MCF 10A (cell line): ENCODE measurements at regions not wholly inside any gene's neighbourhood (a gene's known extent, or its start where the extent isn't known, plus 50 kb on each side); places are given as distances from the start of the nearest gene placed in this dataset.

ENCODE experiments used
- BruUV-seq: library from RNA; stranded (reverse); fragments of 400-500 nt; replicated peaks from 2 replicates; lab custom pipeline; 2021; lab: Mats Ljungman, UMichigan
- CTCF ChIA-PET: fragments of 300-600 bp; sonication (Branson Sonifier 250); formaldehyde crosslinking; extraction: SDS; loops from one replicate; lab custom pipeline; 2021; ENCODE audit warnings: antibody characterized with exemption, inconsistent platforms; lab: Yijun Ruan, JAX
- POLR2A ChIA-PET: fragments of 300-600, 350-650 bp; sonication (Branson Sonifier 250); formaldehyde crosslinking; extraction: SDS; loops from one replicate; lab custom pipeline; 2020; ENCODE audit warnings: antibody characterized with exemption, inconsistent platforms; lab: Yijun Ruan, JAX
- DNase-seq: peaks from one replicate; pipeline ENCODE4 v3.0.0-alpha.2; 2018; ENCODE audit not compliant: unreplicated experiment
- H3K27ac Mint-ChIP-seq: one replicate; pipeline ENCODE4 v1.8.0; 2022; ENCODE audit warnings: mild to moderate bottlenecking, low read depth, mixed read lengths; ENCODE audit not compliant: unreplicated experiment
- H3K27me3 Mint-ChIP-seq: one replicate; pipeline ENCODE4 v1.8.0; 2022; ENCODE audit warnings: mixed read lengths; ENCODE audit not compliant: insufficient read depth, unreplicated experiment
- H3K36me3 Mint-ChIP-seq: one replicate; pipeline ENCODE4 v1.8.0; 2022; ENCODE audit warnings: mild to moderate bottlenecking, moderate library complexity, mixed read lengths; ENCODE audit not compliant: insufficient read depth, unreplicated experiment
- H3K4me1 Mint-ChIP-seq: one replicate; pipeline ENCODE4 v1.8.0; 2022; ENCODE audit warnings: mixed read lengths; ENCODE audit not compliant: insufficient read depth, unreplicated experiment
- H3K4me3 Mint-ChIP-seq: one replicate; pipeline ENCODE4 v1.8.0; 2022; ENCODE audit warnings: mild to moderate bottlenecking, moderate library complexity, mixed read lengths; ENCODE audit not compliant: unreplicated experiment
- H3K9me3 Mint-ChIP-seq: one replicate; pipeline ENCODE4 v1.8.0; 2022; ENCODE audit warnings: mixed read lengths; ENCODE audit not compliant: unreplicated experiment
- CTCF ChIP-seq: fragments of 200-600 bp; IDR thresholded peaks from one replicate; pipeline ENCODE4 v1.8.0; 2022; ENCODE audit warnings: antibody characterized with exemption, mild to moderate bottlenecking; ENCODE audit not compliant: unreplicated experiment
- intact Hi-C: fragments of 100-400 bp; cut with micrococcal nuclease; formaldehyde crosslinking; loops from 2 replicates; pipeline ENCODE4 v1.14.1; 2022

- Mint-ChIP-seq H3K4me3 (no peak overlapping the region), H3K27me3 (no peaks in the 10 kb centered on the region), H3K36me3 (peaks cover 5% of the 10 kb centered on the region), H3K27ac (no peak overlapping the region), H3K4me1 (no peaks in the 10 kb centered on the region), H3K9me3 (peaks cover 26% of the 10 kb centered on the region)
- no TSS peak for BruUV-seq
- no peak for DNase-seq
- intact Hi-C loops: no loop called here
- CTCF ChIA-PET: no interaction called here
- POLR2A ChIA-PET: no interaction called here
- TF ChIP-seq CTCF: no peak
Observed at GRCh38 chr16:7161891-7162290, 170.8 kb upstream of the RBFOX1 start.

- ChIA-PET POLR2A (no interaction called here), CTCF (no interaction called here)
- H3K4me1 Mint-ChIP-seq: no peaks in the 10 kb centered on the region
- no peaks in the 10 kb centered on the region for H3K27me3 Mint-ChIP-seq
- peaks cover 26% of the 10 kb centered on the region for H3K9me3 Mint-ChIP-seq
- no peak overlapping the region for H3K4me3 Mint-ChIP-seq
- intact Hi-C loops: no loop called here
- TF ChIP-seq CTCF: no peak
- DNase-seq: no peak
- no TSS peak for BruUV-seq
- no peak overlapping the region for H3K27ac Mint-ChIP-seq
- H3K36me3 Mint-ChIP-seq: peaks cover 5% of the 10 kb centered on the region
Observed at GRCh38 chr16:7160093-7160492, 172.6 kb upstream of the RBFOX1 start.

GRCh38 chr16:7158481-7158880 is 174.2 kb upstream of the RBFOX1 start:
- DNase-seq: no peak
- TF ChIP-seq CTCF: no peak
- peaks cover 40% of the 10 kb centered on the region for H3K9me3 Mint-ChIP-seq
- intact Hi-C loops: no loop called here
- peaks cover 5% of the 10 kb centered on the region for H3K36me3 Mint-ChIP-seq
- ChIA-PET CTCF (no interaction called here), POLR2A (no interaction called here)
- BruUV-seq: no TSS peak
- no peak overlapping the region for H3K27ac Mint-ChIP-seq
- no peaks in the 10 kb centered on the region for H3K4me1 Mint-ChIP-seq
- H3K4me3 Mint-ChIP-seq: no peak overlapping the region
- H3K27me3 Mint-ChIP-seq: no peaks in the 10 kb centered on the region

GRCh38 chr16:7150230-7150629 is 182.4 kb upstream of the RBFOX1 start:
- Mint-ChIP-seq H3K27me3 (no peaks in the 10 kb centered on the region), H3K4me3 (no peak overlapping the region), H3K27ac (no peak overlapping the region), H3K36me3 (no peaks in the 10 kb centered on the region), H3K4me1 (no peaks in the 10 kb centered on the region), H3K9me3 (peaks cover 45% of the 10 kb centered on the region)
- ChIA-PET CTCF (no interaction called here), POLR2A (no interaction called here)
- intact Hi-C loops: no loop called here
- DNase-seq: no peak
- TF ChIP-seq CTCF: no peak
- BruUV-seq: no TSS peak
